Uterus (tissue), 3 donors: ENCODE measurements at regions not wholly inside any gene's neighbourhood (a gene's known extent, or its start where the extent isn't known, plus 50 kb on each side); places are given as distances from the start of the nearest gene placed in this dataset.
A peak's percentile ranks its signal among the peaks of the same experiment; 100 is the strongest.

Experiments
- DNase-seq, 2 donors: peaks; one replicate each; pipeline ENCODE4 v3.0.0-alpha.2; 2019 to 2020
- H3K27ac ChIP-seq, 2 donors: fragments of 200-600 bp; sonication (generic); 1 replicate in 1 of 2; 2 replicates in 1 of 2; pipeline ENCODE4 v1.5.1; 2016 to 2018
- H3K27me3 ChIP-seq, 2 donors: fragments of 200-600 bp; sonication (generic); one replicate each; pipeline ENCODE4 v1.5.1; 2018 to 2019; ENCODE audit warnings: control low read depth in 1 of 2
- H3K36me3 ChIP-seq, 2 donors: fragments of 200-600 bp; sonication (generic); one replicate each; pipeline ENCODE4 v1.5.1; 2019; ENCODE audit warnings: control low read depth in 1 of 2
- H3K4me1 ChIP-seq, 2 donors: fragments of 200-600 bp; sonication (generic); one replicate each; pipeline ENCODE4 v1.5.1; 2018 to 2019; ENCODE audit warnings: control low read depth in 1 of 2
- H3K4me3 ChIP-seq, 2 donors: fragments of 200-600 bp; sonication (generic); 1 replicate in 1 of 2; 2 replicates in 1 of 2; pipeline ENCODE4 v1.5.1; 2018 to 2019; ENCODE audit warnings: mild to moderate bottlenecking in 1 of 2
- H3K9me3 ChIP-seq, 2 donors: fragments of 200-600 bp; sonication (generic); one replicate each; pipeline ENCODE4 v1.5.1; 2019; ENCODE audit warnings: control low read depth in 1 of 2
- CTCF ChIP-seq, 4 experiments: fragments of 200-600 bp in 2 of 4; fragments of 450-650 bp in 2 of 4; sonication (generic) in 2 of 4; IDR thresholded peaks; one replicate each; pipeline ENCODE4 v1.5.1; 2016 to 2019; ENCODE audit warnings: antibody characterized with exemption in 4 of 4, mild to moderate bottlenecking in 2 of 4, moderate library complexity in 1 of 4
- POLR2A ChIP-seq, 2 donors: fragments of 450-650 bp; IDR thresholded peaks; one replicate each; pipeline ENCODE4 v1.6.1; 2016; ENCODE audit warnings: antibody characterized with exemption in 2 of 2, mild to moderate bottlenecking in 1 of 2, moderate library complexity in 1 of 2
- intact Hi-C: fragments of 100-400 bp; cut with DNase I; formaldehyde crosslinking; loops from one replicate; pipeline ENCODE4 v1.15.1; 2023; ENCODE audit warnings: low total_unique reads
- donor health status: DM: yes; HTN: yes; CAD: no.

DNA sequence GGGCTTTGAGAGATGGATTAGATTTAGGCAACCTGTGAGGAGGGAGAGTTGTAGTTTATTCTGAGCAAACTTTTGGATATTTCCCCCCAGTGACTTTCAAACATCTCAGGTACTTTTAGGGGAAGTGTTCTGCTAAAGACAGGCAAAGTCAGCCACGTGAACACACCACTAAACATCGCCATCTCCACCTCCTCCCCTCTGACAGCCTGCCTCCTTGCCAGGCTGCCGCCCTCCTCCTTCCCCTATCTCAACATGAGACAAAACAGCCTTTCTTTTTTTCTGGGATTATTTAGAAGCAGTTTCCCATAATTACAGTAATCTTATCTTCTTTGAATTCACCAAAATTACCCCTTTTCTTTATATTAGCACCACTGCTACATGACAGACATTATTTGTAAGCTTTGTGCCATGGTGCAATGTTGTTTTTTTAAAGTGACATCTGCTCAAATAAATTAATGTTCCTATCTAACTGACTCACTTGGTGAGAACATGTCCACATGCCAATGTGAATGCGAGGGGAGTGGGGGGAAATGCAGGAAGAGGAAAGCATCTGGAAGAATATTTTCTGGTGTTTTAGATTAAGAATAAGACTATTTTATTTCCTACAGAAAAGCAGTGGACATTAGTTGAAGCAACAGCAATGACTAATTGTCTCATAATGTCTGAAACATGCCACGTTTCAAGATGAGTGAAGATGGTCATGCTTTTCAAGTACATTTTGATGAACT lies 147.8 kb upstream of the ATP1B1 start:
- Histone ChIP-seq H3K9me3 (no peaks in the 10 kb centered on the region), H3K27ac (peak overlapping the region in 1 of 2 donors; percentile 15), H3K4me1 (no peaks in the 10 kb centered on the region), H3K27me3 (no peaks in the 10 kb centered on the region), H3K4me3 (no peak overlapping the region), H3K36me3 (no peaks in the 10 kb centered on the region)
- TF ChIP-seq POLR2A (IDR thresholded peaks at IDR 0.05) (no peak), CTCF (IDR thresholded peaks at IDR 0.05) (no peak)
- no peak for DNase-seq
- intact Hi-C loops, result no loop called here

DNA sequence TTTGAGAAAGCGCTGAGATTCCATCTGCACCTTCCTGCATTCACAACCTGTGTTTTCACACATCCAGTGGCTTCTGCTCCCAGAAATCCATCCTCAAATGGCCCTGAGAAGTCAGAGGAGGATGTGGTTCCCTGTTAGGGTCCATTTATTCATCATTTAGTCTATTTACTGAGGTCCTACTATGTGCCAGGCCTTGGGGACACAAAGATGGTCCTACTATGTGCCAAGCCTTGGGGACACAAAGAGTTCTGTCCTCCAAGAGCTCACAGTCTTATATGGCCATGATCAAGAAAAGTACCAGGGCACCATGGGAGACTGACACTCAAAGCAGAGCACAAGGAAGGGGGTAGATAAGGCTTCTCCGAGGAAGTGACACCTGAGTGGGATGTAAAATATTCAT lies 147.1 kb upstream of the ATP1B1 start:
- Histone ChIP-seq H3K4me1 (no peaks in the 10 kb centered on the region), H3K27me3 (no peaks in the 10 kb centered on the region), H3K9me3 (no peaks in the 10 kb centered on the region), H3K36me3 (no peaks in the 10 kb centered on the region), H3K4me3 (no peak overlapping the region), H3K27ac (peak overlapping the region in 1 of 2 donors; percentile 15)
- DNase-seq, result no peak
- intact Hi-C loops, result no loop called here
- no peak for TF ChIP-seq POLR2A (IDR thresholded peaks at IDR 0.05)
- TF ChIP-seq CTCF (IDR thresholded peaks at IDR 0.05), result no peak

GRCh38 chr1:168960114-168960513 lies 146.4 kb upstream of the ATP1B1 start:
- TF ChIP-seq CTCF (IDR thresholded peaks at IDR 0.05) (no peak), POLR2A (IDR thresholded peaks at IDR 0.05) (no peak)
- Histone ChIP-seq H3K27me3 (no peaks in the 10 kb centered on the region), H3K4me1 (no peaks in the 10 kb centered on the region), H3K4me3 (no peak overlapping the region), H3K27ac (no peak overlapping the region), H3K9me3 (no peaks in the 10 kb centered on the region), H3K36me3 (no peaks in the 10 kb centered on the region)
- DNase-seq, result no peak
- intact Hi-C loops, result no loop called here

GRCh38 chr1:168960595-168960994 lies 145.9 kb upstream of the ATP1B1 start:
- intact Hi-C loops, result no loop called here
- H3K9me3 ChIP-seq, result no peaks in the 10 kb centered on the region
- no peak overlapping the region for H3K27ac ChIP-seq
- DNase-seq, result no peak
- H3K36me3 ChIP-seq, result no peaks in the 10 kb centered on the region
- TF ChIP-seq POLR2A (IDR thresholded peaks at IDR 0.05) (no peak), CTCF (IDR thresholded peaks at IDR 0.05) (no peak)
- no peaks in the 10 kb centered on the region for H3K4me1 ChIP-seq
- H3K4me3 ChIP-seq, result no peak overlapping the region
- H3K27me3 ChIP-seq, result no peaks in the 10 kb centered on the region

DNA sequence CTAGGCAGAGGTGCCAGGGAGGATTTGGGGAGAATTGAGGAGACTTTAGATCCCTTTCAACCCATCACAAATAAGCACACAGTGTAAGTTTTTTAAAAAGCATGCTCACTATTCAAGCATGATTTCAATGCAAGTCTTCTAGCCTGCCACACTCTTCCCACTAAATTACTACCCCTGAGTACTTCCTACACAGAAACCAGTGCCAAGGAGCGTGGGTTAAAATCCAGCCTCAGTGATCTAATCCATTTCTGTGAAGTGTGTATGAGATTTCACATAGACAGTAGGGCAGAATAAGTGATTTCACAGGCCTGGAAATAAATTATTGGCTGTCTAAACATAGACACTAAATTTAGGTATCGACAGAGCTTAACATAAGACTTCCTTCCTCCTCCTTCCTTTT lies 142.9 kb upstream of the ATP1B1 start:
- Histone ChIP-seq H3K4me3 (no peak overlapping the region), H3K36me3 (no peaks in the 10 kb centered on the region), H3K9me3 (no peaks in the 10 kb centered on the region), H3K4me1 (no peaks in the 10 kb centered on the region), H3K27ac (no peak overlapping the region), H3K27me3 (no peaks in the 10 kb centered on the region)
- TF ChIP-seq POLR2A (IDR thresholded peaks at IDR 0.05), result no peak
- no peak for TF ChIP-seq CTCF (IDR thresholded peaks at IDR 0.05)
- intact Hi-C loops, result no loop called here
- no peak for DNase-seq
